Keratinocyte (primary cell): ENCODE measurements at regions not wholly inside any gene's neighbourhood (a gene's known extent, or its start where the extent isn't known, plus 50 kb on each side); places are given as distances from the start of the nearest gene placed in this dataset.

ENCODE experiments used
- DNase-seq: peaks from one replicate; pipeline ENCODE4 v3.0.0-alpha.2; 2011; ENCODE audit warnings: low read depth, missing footprints, low spot score
- FAIRE-seq: peaks from 2 replicates; lab custom pipeline; 2011; peaks lifted over from hg19 to GRCh38; lab: Jason Lieb, UNC
- H2AFZ ChIP-seq: 2 replicates; pipeline ENCODE4 v1.6.0; 2012; ENCODE audit warnings: low read length, control low read depth, inconsistent platforms; ENCODE audit not compliant: control insufficient read depth
- H3K27ac ChIP-seq: 2 replicates; pipeline ENCODE4 v1.5.1; 2011; ENCODE audit warnings: low read length; ENCODE audit not compliant: control insufficient read depth, insufficient read depth
- H3K27me3 ChIP-seq: 3 replicates; pipeline ENCODE4 v1.6.0; 2011; ENCODE audit warnings: low read length; ENCODE audit not compliant: control insufficient read depth, insufficient read depth; ENCODE audit errors: extremely low read depth
- H3K36me3 ChIP-seq, 2 experiments: 2 replicates in 1 of 2; 3 replicates in 1 of 2; pipeline ENCODE4 v1.5.1; 2011; ENCODE audit warnings: low read length in 2 of 2, mild to moderate bottlenecking in 1 of 2; ENCODE audit not compliant: control insufficient read depth in 2 of 2, insufficient read depth in 2 of 2; ENCODE audit errors: extremely low read depth in 1 of 2
- H3K4me1 ChIP-seq: 3 replicates; pipeline ENCODE4 v1.5.1; 2011; ENCODE audit warnings: low read length; ENCODE audit not compliant: control insufficient read depth, insufficient read depth; ENCODE audit errors: extremely low read depth
- H3K4me2 ChIP-seq: 3 replicates; pipeline ENCODE4 v1.6.0; 2011; ENCODE audit warnings: low read depth, low read length; ENCODE audit not compliant: control insufficient read depth, insufficient read depth; ENCODE audit errors: extremely low read depth
- H3K4me3 ChIP-seq, 3 experiments: fragments of 200-600 bp in 1 of 3; sonication (generic) in 1 of 3; 2 replicates in 2 of 3; 3 replicates in 1 of 3; pipeline ENCODE4 v1.5.1; 2011 to 2016; ENCODE audit warnings: low read length in 3 of 3, mild to moderate bottlenecking in 3 of 3, control low read depth in 2 of 3, inconsistent platforms in 1 of 3, low read depth in 1 of 3, mixed read lengths in 1 of 3, mixed run types in 1 of 3, moderate library complexity in 1 of 3; ENCODE audit not compliant: control insufficient read depth in 2 of 3, insufficient read depth in 2 of 3; ENCODE audit errors: extremely low read depth in 1 of 3
- H3K79me2 ChIP-seq: 2 replicates; pipeline ENCODE4 v1.6.0; 2012; ENCODE audit warnings: low read length; ENCODE audit not compliant: control insufficient read depth, insufficient read depth
- H3K9ac ChIP-seq: 3 replicates; pipeline ENCODE4 v1.6.0; 2011; ENCODE audit warnings: low read length; ENCODE audit not compliant: control insufficient read depth, insufficient read depth; ENCODE audit errors: extremely low read depth
- H3K9me1 ChIP-seq: 3 replicates; pipeline ENCODE4 v1.6.0; 2011; ENCODE audit warnings: low read length; ENCODE audit not compliant: control insufficient read depth, insufficient read depth; ENCODE audit errors: extremely low read depth
- H3K9me3 ChIP-seq: 2 replicates; pipeline ENCODE4 v1.5.1; 2012; ENCODE audit warnings: low read depth, low read length; ENCODE audit not compliant: control insufficient read depth
- H4K20me1 ChIP-seq: 3 replicates; pipeline ENCODE4 v1.6.0; 2011; ENCODE audit warnings: low read length; ENCODE audit not compliant: control insufficient read depth, insufficient read depth; ENCODE audit errors: extremely low read depth
- CTCF ChIP-seq, 3 experiments: IDR thresholded peaks in 1 of 3; conservative IDR thresholded peaks in 1 of 3; optimal IDR thresholded peaks in 1 of 3; 2 replicates in 2 of 3; 3 replicates in 1 of 3; pipeline versions ENCODE3 to v1.5.1; 2011; ENCODE audit warnings: low read length in 3 of 3, mild to moderate bottlenecking in 3 of 3, moderate library complexity in 2 of 3, control low read depth in 1 of 3, inconsistent platforms in 1 of 3; ENCODE audit not compliant: insufficient read depth in 2 of 3; ENCODE audit errors: extremely low read depth in 1 of 3
- EZH2 ChIP-seq: IDR thresholded peaks from one replicate; pipeline ENCODE4 v1.6.1; 2012; ENCODE audit warnings: inconsistent platforms, mild to moderate bottlenecking, low read length, moderate library complexity
- dilution Hi-C: fragments of 300-500 bp; cut with MboI; formaldehyde crosslinking; loops from one replicate; pipeline ENCODE4 v1.7.0; 2020; ENCODE audit warnings: low sequenced_read_pairs; ENCODE audit not compliant: extremely low pct_ligation_motif_present

GRCh38 chr13:106882246-106882645, 314.3 kb upstream of the ARGLU1 start:
- Histone ChIP-seq H3K9ac (no peak overlapping the region), H3K4me2 (no peak overlapping the region), H3K27me3 (peaks cover 2% of the 10 kb centered on the region), H3K36me3 (no peaks in the 10 kb centered on the region), H3K9me1 (no peaks in the 10 kb centered on the region), H3K4me1 (no peaks in the 10 kb centered on the region), H3K4me3 (no peak overlapping the region), H4K20me1 (no peaks in the 10 kb centered on the region), H3K9me3 (no peaks in the 10 kb centered on the region), H3K27ac (no peak overlapping the region), H3K79me2 (no peaks in the 10 kb centered on the region), H2AFZ (no peak overlapping the region)
- FAIRE-seq (no peak), DNase-seq (no peak)
- TF ChIP-seq EZH2 (no peak), CTCF (optimal IDR thresholded peaks at IDR 0.05 in 1 of 3, IDR thresholded peaks at IDR 0.05 in 1 of 3, conservative IDR thresholded peaks at IDR 0.05 in 1 of 3; ENCODE audit: extremely low read depth in 1 of 3, insufficient read depth in 2 of 3, low read length in 3 of 3) (no peak)
- dilution Hi-C loops = no loop called here

- no peak overlapping the region for H3K9ac ChIP-seq
- no peak overlapping the region for H3K27ac ChIP-seq
- H2AFZ ChIP-seq = no peak overlapping the region
- no peak for TF ChIP-seq CTCF (optimal IDR thresholded peaks at IDR 0.05 in 1 of 3, IDR thresholded peaks at IDR 0.05 in 1 of 3, conservative IDR thresholded peaks at IDR 0.05 in 1 of 3; ENCODE audit: extremely low read depth in 1 of 3, insufficient read depth in 2 of 3, low read length in 3 of 3)
- TF ChIP-seq EZH2 = no peak
- dilution Hi-C loops = no loop called here
- H3K36me3 ChIP-seq = no peaks in the 10 kb centered on the region
- FAIRE-seq (no peak), DNase-seq (no peak)
- no peaks in the 10 kb centered on the region for H3K79me2 ChIP-seq
- no peaks in the 10 kb centered on the region for H3K9me3 ChIP-seq
- H3K4me3 ChIP-seq = no peak overlapping the region
- no peak overlapping the region for H3K4me2 ChIP-seq
- H3K9me1 ChIP-seq = no peaks in the 10 kb centered on the region
- no peaks in the 10 kb centered on the region for H4K20me1 ChIP-seq
- peaks cover 2% of the 10 kb centered on the region for H3K27me3 ChIP-seq
- no peaks in the 10 kb centered on the region for H3K4me1 ChIP-seq
Measured at GRCh38 chr13:106879806-106880205, 311.9 kb upstream of the ARGLU1 start.
